ENCODE measurements at regions not wholly inside any gene's neighbourhood (a gene's known extent, or its start where the extent isn't known, plus 50 kb on each side); places are given as distances from the start of the nearest gene placed in this dataset.
A peak's percentile ranks its signal among the peaks of the same experiment; 100 is the strongest.
"Not testable (repeated sequence)": the region's sequence is repeated elsewhere in the genome, so short reads cannot be mapped to it uniquely, and the experiment has no call there.

DNA sequence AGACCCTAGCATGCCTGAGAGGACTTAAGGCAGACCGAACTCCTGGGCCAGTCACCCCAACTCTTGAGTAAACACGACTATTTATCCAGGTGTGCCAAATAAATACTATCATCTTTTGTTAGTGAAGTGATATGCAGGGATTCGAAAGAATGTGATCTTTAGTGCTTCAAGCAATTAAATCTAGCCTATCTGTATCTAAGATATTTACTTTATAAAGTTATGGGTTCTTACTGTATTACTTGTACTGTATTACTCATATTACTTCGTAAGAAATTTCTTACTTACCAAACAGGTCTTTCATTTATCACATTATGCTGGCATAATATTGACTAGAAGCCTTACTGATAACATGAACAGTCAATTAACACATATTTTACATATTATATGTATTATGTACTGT, 211.6 kb upstream of the NECTIN3 start:
- DNase-seq = no peak

DNA sequence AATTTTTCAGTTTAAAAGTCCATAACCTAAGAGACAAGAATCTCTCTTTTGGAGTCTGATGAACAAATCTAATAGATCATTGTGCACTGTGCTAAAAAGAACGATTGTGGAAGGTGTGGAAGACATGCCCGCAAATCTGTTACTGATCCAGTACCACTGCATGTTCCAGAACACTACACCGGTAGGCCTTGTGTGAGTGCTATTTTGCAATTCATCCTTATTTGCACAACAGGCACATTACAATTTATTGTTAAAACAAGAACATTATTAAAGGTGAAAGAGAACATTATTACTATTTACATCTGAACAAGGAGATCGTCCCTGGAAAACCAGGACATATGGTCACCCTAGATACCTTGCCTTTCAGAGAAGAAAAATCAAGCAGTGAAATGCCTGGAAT, 205.7 kb upstream of the NECTIN3 start:
- DNase-seq = no peak

DNA sequence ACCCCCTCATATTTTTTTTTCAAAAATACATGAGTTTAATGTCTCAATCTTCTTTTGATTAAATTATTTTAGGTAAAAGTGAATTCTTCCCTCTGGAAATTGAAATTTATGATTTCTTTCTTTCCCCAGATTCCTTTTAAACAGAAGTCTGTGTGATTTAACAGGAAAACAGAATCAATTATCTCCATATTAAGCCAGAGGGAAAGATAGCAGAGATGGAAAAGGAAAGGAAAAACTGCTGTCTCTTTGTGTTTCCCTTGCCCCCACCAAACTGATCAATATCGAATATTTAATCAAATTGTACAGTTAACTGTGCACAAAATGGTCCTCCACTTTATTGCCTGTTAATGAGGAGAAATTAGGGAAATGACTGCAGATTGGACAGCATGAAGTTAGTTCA, 203.5 kb upstream of the NECTIN3 start:
- DNase-seq = no peak

DNA sequence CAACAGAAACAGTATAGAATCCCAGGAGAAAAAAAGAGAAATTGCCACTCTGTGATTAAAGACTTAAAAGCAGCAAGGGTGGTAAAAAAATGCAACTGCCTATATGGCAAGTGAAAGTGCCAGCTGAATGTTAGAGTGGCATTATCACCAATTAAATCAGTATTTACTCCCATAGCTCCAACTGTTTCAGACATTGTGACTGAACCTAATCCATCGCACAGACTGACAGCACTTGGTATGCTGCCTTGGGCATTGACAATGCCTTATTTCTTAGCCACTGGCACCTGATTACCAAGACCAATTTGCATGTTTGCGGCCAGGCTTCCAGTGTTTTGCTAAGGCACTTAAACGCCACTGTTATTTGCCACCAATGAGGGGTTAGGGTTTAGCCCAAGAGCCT, 201.9 kb upstream of the NECTIN3 start:
- DNase-seq = no peak

DNA sequence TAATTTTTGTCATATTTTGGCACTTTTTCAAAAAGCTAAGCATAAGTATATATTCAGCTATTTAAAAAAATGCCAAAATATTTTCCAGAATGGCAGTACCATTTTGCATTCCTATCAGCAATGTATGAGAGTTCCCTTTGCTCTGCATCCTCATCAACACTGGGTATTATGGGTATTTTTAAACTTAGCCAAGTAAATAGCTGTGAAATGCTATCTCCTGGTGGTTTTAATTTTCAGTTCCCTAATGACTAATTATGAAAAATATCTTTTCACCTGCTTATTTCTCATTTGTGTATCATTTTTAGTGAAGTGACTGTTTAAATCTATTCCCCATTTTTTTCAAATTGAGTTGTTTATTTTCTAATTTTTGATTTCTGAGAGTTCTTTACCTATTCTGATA, 199.7 kb upstream of the NECTIN3 start:
- no peak for DNase-seq

DNA sequence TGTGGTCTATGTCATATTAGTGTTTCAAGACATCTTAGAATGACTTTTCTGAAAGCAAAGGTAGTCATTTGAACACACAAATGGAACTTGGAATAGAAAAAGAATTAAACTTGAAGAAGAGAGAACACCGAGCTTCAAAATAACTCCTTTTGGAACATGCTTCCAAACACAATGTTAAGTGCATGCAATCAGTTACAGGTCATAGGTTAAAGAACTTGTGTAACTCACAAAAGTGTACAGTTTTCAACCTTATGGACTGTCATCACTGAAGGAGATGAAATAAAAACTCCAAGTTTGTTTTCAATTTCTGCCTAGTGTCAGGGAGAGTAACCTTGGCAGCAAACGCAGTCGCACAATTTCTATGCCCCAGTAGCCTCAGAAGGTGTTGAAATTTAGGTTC, 192.9 kb upstream of the NECTIN3 start:
- DNase-seq = no peak

DNA sequence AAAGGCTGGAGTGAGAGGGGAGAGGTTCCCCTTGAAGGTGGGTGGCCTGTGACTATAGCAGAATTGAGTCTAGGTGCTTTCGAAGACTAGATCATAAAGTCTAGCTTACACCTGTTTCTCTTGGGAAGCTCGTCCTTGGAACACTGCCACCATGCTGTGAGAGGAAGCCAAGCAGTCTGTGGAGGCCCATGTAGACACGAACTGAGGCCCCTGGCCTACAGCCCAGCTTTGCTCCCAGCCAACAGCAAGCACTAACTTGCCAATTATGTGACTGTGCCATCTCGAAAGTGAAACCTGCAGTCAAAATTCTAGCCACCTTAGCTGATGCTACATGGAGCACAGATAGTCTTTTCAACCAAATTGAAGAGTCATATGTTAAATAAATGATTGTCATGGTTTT, 190.5 kb upstream of the NECTIN3 start:
- no peak for DNase-seq

DNA sequence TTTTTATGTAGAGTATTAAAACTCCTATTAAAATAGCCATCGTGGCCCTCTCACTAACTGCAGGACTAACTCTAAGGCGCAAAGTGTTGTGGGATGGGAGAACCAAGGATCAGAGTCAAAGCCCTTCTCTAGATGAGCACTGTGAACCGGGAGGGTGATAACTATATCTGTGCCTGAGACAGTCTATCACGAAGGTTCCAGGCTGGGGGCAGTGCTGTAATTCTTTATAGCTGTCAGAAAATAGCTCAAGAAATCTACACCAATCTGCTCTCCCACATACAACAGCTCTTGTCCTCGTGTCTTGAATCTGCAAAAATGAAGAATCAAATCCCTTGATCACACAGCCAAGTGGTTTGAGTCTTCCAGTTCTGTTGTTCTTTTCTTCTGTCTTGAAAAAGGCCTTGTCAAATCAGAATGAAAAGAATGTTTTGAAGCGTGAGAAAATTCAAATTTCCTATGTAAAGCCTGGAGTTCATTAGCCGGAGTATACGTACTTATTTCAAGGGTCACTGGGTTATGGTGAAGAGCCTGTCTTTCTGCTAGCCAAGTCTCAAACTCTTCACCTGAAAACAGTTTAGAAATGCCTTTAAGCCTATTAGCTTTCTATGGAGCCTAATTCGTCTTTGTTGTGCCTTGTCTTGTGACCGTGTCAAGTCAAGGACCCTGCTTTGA, 185.3 kb upstream of the NECTIN3 start:
- DNase-seq = no peak

DNA sequence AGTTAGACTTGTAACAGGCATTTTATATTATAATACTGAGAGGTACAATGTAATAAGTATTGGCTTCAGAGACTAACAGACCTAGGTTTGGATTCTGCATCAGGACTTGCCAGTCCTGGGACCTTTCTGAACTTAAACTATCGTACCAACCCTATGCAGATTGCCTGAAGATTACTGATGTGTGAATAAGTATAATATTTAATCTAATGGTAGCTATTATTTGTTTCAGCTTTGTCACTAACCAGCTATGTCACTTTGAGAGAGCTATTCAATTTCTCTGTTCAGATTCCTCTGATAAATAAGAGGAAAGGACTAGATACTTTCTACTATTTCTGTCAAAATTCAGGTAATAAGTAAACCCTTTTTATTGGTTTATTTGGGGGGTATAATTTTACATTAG, 184.4 kb upstream of the NECTIN3 start:
- no peak for DNase-seq

DNA sequence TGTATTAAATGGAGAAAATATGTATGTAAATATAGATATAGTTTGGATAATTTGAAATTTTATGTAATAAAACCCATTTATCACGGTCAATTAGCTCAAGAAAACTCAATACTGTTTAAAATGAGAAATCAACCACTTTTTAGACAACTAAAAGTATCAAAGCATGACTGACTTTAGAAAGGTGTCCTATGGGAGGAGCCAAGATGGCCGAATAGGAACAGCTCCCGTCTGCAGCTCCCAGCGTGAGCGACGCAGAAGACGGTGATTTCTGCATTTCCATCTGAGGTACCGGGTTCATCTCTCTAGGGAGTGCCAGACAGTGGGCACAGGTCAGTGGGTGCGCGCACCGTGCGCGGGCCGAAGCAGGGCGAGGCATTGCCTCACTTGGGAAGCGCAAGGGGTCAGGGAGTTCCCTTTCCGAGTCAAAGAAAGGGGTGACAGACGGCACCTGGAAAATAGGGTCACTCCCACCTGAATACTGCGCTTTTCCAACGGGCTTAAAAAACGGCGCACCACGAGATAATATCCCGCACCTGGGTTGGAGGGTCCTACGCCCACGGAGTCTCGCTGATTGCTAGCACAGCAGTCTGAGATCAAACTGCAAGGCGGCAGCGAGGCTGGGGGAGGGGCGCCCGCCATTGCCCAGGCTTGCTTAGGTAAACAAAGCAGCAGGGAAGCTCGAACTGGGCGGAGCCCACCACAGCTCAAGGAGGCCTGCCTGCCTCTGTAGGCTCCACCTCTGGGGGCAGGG, 182.8 kb upstream of the NECTIN3 start:
- peak; percentile 13 to 15 for DNase-seq

DNA sequence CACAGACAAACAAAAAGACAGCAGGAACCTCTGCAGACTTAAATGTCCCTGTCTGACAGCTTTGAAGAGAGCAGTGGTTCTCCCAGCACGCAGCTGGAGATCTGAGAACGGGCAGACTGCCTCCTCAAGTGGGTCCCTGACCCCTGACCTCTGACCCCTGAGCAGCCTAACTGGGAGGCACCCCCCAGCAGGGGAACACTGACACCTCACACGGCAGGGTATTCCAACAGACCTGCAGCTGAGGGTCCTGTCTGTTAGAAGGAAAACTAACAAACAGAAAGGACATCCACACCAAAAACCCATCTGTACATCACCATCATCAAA, 182.3 kb upstream of the NECTIN3 start:
- DNase-seq = not testable (repeated sequence)

DNA sequence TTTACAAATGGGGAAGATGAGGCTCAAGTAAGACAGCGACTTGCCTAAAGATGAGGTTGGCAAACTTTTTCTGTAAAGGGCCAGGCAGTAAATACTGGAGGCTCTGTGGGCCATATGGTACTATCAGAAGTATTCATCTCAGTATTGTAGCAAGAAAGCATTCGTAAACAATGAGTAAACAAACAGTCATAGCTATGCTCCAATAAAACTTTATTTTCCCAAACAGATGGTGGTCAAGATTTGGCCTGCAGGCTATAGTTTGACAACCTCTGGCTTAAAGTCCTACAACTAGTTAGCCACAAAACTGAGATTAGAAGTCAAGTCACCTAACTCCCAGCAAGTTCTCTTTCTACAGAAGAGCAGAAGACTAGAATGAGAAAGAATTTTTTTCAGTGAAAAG, 177.0 kb upstream of the NECTIN3 start:
- DNase-seq = no peak

DNA sequence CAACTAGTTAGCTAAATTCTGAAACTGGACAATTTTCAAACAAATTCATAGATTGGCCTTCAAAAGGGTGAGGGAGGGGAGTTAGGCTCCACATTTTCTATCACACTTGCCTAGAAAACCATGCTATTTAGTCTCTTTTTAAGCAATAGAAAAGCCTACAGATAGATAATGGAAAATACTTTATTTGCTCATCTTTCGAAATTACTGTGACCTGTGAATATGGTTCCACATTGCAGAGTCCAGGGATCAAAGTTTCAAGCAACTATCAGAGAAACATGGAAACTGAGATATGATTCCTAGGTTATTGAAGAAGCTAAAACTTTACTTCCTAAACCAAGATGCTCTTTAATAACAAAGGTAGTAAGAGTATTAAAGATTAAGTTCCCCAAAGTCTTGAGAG, 176.6 kb upstream of the NECTIN3 start:
- DNase-seq = no peak

DNA sequence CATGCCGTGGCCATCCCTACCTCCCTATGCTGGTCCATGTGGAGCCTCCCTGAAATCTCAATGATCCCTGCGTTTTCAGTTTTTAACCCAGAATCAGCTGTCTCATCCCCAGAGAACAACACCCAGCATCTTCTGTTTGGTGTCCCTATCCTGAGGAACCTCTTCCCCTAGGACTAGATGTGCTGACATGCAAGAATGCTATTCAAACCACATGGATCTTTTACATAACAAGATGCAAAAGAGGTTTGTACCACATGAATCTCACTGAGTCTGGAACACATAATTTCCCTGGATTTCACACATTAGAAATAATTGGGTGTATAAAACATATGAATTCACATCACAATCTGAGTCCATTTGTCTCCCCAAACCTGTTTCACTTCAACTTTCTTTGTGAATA, 174.6 kb upstream of the NECTIN3 start:
- no peak for DNase-seq

DNA sequence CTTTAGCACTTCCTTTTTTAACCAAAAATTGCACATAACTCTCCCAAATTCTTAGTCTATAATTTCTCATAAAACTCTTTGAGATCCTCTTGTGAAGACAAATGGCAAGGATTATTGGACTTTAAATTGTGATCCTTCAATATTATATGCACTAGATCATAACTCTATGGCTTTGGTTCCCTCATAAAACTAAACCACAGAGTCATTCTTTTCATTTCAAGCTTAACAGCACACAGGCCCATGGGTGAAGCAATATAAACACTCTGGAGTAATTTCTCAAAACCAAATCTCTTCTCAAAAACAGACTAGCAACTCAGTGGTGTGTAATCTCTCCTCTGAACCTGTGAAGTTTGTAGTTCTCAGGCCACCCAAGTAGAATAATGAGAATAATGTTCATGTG, 171.0 kb upstream of the NECTIN3 start:
- no peak for DNase-seq

DNA sequence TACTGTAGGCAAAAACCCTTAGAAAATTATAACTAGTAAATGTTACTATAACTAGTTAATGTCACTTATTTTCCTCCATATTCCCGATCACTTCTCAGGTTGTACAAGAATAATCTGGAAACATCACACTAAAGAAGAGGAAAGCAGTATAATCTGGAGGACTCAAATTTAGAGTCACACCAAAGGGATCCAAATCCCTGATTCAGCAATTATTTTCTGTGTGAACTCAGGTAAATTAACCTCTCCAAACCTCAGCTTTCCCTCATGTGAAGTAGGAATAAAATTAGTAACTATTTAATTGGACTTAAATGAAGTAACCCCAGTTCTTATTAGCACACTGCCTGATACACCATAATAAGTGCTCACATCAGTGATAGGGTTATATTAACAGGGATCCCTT, 170.1 kb upstream of the NECTIN3 start:
- DNase-seq = no peak

DNA sequence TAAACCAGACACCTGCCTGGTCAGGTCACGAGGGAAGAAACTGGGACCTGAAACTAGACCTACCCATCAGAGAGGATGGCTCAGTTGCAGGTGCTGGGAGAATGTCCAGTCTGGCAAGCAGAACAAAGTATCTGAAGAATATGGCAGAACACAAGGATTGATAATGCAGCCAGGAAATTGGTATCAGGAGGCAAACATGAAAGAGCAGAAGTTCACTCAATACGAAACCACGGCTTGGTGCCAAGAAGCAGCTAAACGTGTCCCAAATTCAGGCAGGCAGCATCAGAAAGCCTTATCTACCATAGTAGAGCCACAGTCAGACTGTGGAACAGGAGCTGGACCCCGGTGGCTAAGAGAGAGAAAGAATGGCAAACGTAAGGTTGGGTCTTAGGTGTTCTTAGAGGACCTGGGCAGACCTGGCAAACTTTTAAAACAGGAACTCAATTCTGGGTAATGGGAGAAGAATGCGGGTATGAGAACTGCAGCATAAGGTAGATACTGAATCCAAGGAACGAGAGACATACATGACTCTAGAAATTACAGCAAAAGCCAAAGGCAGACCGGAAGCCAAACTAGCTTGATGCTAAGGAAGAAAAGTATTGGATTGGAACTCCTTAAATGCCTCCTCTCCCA, 169.0 kb upstream of the NECTIN3 start:
- DNase-seq = no peak

DNA sequence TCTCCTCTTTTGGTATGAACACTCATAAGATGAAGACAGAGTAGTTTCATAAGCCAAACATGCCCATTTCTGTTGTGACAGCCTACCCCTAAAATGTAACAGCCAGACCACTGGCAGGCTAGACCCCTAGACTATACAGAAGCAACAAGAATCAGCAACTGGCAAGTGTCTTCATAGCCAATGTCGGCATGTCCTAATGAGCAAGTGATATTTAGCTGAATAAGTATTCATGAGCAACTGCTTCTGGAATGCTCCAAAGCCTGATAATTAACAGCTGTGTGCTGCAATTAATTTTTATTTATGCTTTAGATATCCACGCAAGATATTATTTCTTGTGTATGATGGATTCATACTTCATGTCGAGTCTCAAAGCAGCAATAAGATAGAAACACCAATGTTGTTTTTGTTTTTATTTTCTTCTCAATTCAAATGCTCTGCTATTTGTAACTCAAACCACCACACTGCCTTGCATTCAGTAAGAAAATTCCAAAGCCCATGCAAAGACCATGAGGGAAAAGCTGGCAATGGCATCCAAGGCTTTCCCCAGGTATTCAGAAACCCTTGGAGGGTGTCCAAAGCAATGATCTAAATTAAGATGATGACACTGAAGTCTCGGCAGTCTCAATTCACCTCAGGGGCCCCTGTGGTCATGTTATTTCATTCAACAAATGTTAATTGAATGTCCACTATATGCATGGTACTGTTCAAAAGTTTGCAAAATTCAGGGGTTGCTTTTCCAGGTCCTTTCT, 167.7 kb upstream of the NECTIN3 start:
- DNase-seq = no peak

DNA sequence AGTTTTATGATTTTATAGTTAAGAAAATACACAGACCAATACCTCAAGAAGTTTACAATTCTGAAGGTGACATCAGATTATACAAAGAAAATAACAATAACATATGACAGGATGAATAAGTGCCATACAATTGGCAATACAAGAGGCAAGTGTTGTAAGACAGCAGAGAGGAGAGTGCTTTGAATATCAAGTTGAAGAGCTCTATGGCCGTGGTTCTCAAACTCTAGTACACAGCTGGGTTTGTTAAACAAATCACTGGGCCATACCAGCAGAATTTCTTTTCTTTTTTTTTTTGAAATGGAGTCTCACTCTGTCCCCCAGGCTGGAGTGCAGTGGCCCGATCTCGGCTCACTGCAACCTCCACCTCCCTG, 167.1 kb upstream of the NECTIN3 start:
- DNase-seq = no peak

DNA sequence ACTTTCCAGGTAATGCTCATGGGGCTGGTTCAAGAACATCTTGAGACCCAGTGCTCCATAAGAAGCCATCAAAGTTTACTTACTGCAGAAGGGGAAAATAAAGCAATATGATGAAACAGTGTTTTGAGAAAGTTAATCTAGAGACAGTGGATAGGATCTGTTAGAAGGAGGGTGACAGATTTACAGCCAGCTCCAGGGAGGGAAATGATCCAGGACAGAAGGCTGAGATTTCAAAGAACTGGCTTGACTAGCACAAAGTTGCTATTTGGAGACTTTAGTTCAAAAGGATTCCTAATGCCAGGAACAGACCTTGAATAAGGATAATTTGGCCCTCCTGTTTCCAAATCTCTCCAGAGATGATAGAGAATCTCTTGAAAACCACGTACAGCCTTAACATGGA, 166.5 kb upstream of the NECTIN3 start:
- DNase-seq = no peak

DNA sequence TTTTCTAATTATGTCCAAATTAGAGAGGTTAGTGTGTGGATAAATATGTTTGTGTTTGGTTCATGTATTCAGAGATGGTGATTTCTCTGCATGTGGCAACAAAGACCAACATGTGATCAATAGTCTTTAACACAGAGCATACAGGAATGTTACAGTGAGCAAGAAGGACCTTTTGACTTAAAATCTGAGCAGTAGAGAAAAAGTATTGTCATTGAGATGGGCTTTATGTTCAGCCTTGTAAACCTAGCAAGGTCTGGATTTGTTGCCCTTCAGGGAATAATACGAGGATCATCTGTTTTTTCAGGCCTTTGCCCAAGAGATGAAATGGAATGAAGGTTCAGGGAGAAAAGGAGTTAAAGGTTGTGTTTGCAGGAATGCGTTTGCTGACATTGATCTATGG, 161.8 kb upstream of the NECTIN3 start:
- no peak for DNase-seq

DNA sequence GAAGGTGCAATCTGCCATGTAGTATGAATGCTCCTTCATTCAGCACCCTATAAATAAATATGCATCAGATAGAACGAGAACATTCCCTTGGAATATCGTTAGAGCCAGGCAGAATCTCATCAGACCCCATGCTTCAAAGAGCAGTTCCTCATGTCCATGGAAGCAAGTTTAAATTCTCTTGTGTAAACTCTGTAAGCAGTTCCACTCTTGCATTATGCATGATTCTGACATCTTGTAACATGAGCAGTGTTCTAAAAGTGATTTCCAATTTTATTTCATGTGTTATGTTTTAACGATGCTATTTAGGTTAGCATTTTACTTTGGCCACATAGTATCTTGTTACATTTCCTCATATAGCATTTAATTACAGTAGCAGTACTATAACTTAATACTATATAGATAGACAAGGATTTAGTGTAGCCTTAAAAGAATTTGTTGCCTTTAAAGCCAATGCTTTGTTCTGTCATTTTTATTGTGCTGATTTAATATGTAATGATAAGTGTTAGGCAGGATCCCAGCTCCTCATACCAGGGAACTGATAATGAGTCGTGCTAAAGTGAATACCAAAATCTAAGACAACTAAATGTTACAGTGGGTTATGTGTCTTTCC, 161.2 kb upstream of the NECTIN3 start:
- DNase-seq = no peak

DNA sequence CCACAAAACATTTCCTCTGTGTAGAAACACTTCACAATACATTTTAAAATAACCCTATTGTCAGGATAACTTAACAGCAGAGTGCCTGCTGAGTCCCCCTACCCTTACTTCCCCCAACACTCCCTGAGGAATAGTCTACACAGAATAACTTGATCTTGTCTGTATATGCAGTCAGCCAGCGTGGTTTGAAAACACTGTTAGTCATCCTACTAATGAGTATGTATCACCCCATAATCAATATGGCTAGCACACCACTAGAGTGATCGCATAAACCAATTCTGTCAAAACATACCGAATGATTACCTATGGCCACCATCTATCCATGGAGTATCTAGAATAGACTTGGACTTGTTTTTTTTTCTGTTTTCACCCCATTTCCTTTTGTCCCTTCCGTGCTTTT, 152.7 kb upstream of the NECTIN3 start:
- DNase-seq = no peak

DNA sequence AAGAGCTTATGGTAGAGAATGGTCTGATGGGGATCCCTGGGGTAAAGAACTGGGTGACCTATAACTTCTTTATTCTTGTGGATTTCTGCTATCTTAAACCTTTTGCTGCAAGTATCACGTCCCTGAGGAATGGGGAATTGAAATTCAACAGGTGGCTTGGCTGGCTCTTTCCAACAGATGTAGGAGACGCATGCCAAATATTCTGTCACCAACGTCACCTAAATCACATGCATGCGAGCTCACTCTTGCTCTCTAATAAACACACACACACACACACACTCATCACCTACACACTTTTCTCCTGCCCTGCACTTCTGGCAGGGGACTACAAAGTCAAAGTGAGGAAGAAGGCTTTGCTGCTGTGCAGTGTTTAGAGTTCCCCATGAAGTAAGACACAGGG, 145.8 kb upstream of the NECTIN3 start:
- DNase-seq = no peak
